ENCODE measurements at regions not wholly inside any gene's neighbourhood (a gene's known extent, or its start where the extent isn't known, plus 50 kb on each side); places are given as distances from the start of the nearest gene placed in this dataset.

- H3K4me3 ChIP-seq (ENCODE audit: low read length): no peak overlapping the region
- no peak for TF ChIP-seq CTCF (IDR thresholded peaks at IDR 0.05; ENCODE audit: insufficient read depth, low read depth, low read length, missing control alignments)
- no peak for DNase-seq (ENCODE audit: low read depth)
These were observed 112.8 kb downstream of the DSC3 start for GRCh38 chr18:30929718-30930117.

- DNase-seq (ENCODE audit: low read depth): peak; percentile 38
- TF ChIP-seq CTCF (IDR thresholded peaks at IDR 0.05; ENCODE audit: insufficient read depth, low read depth, low read length, missing control alignments): no peak
- no peak overlapping the region for H3K4me3 ChIP-seq (ENCODE audit: low read length)
These were observed 113.5 kb downstream of the DSC3 start for GRCh38 chr18:30929065-30929464.

GRCh38 chr18:30927517-30928075 lies 114.9 kb downstream of the DSC3 start:
- H3K4me3 ChIP-seq (ENCODE audit: low read length): no peak overlapping the region
- TF ChIP-seq CTCF (IDR thresholded peaks at IDR 0.05; ENCODE audit: insufficient read depth, low read depth, low read length, missing control alignments): no peak
- no peak for DNase-seq (ENCODE audit: low read depth)

- no peak for TF ChIP-seq CTCF (IDR thresholded peaks at IDR 0.05; ENCODE audit: insufficient read depth, low read depth, low read length, missing control alignments)
- DNase-seq (ENCODE audit: low read depth): no peak
- no peak overlapping the region for H3K4me3 ChIP-seq (ENCODE audit: low read length)
These were observed 115.5 kb downstream of the DSC3 start for GRCh38 chr18:30927042-30927441.

GRCh38 chr18:30925795-30926194 lies 116.7 kb downstream of the DSC3 start:
- no peak for TF ChIP-seq CTCF (IDR thresholded peaks at IDR 0.05; ENCODE audit: insufficient read depth, low read depth, low read length, missing control alignments)
- H3K4me3 ChIP-seq (ENCODE audit: low read length): no peak overlapping the region
- DNase-seq (ENCODE audit: low read depth): no peak

GRCh38 chr18:30920757-30921156 lies 121.8 kb downstream of the DSC3 start:
- no peak overlapping the region for H3K4me3 ChIP-seq (ENCODE audit: low read length)
- no peak for DNase-seq (ENCODE audit: low read depth)
- TF ChIP-seq CTCF (IDR thresholded peaks at IDR 0.05; ENCODE audit: insufficient read depth, low read depth, low read length, missing control alignments): no peak

- no peak overlapping the region for H3K4me3 ChIP-seq (ENCODE audit: low read length)
- no peak for TF ChIP-seq CTCF (IDR thresholded peaks at IDR 0.05; ENCODE audit: insufficient read depth, low read depth, low read length, missing control alignments)
- DNase-seq (ENCODE audit: low read depth): no peak
These were observed 122.2 kb downstream of the DSC3 start for GRCh38 chr18:30920351-30920750.
